NCI-H1417 treated with DMSO at 0.1 percent for 48 hours (cell line): ENCODE measurements at regions not wholly inside any gene's neighbourhood (a gene's known extent, or its start where the extent isn't known, plus 50 kb on each side); places are given as distances from the start of the nearest gene placed in this dataset.
A peak's percentile ranks its signal among the peaks of the same experiment; 100 is the strongest.

Experiments used
- DNase-seq: peaks from one replicate; lab custom pipeline; 2025; lab: John Stamatoyannopoulos, UW

DNA sequence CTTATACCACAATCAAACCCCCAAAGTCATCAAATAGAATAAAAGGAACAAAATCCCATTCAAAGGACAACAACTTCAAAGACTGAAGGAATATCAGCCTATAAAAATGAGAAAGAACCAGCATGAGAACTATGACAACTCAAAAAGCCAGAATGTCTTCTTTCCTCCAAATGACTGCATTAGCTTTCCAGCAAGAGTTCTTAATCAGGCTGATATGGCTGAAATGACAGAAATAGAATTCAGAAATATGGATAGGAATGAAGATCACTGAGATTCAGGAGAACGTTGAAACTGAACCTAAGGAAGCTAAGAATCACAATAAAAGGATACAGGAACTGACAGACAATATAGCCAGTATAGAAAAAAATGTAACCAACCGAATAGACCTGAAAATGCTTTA, 109.5 kb downstream of the SINHCAF start:
- no peak for DNase-seq

DNA sequence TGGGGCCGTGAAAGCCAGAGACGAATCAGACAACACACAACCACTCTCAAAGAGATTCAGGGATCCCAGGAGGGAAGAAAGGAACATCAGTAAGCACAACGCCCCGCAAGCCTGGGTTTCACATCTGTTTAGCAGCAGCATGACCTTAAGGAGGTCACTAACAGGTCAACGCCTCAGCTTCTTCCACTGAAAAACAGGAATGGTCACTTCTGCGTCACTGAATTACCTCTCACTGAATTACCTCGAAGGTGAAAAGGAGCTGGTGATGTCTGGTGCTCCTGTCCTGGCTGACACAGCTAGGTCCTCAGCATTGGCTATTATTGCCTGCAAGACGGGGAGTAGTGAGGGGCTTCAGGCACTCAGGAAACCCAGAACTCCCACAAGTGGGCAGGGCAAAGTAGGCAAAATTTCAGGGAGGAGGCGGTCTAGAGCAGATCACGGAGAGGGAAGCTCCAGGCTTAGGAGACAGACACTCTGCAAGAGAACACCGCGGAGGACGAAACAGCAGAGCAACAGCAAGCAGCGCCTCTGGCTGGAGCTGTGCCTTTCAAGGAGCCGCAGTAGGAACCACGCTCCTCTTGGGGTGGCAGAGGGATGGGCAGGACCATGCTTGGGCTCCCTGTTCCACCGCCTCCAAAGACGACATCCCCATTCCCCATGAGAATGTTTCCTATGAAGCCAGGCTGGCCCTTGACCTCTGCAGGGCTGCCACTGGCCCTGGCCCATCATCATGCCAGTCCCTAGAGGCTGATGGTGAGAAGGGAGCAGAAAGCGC, 108.4 kb downstream of the SINHCAF start:
- no peak for DNase-seq

DNA sequence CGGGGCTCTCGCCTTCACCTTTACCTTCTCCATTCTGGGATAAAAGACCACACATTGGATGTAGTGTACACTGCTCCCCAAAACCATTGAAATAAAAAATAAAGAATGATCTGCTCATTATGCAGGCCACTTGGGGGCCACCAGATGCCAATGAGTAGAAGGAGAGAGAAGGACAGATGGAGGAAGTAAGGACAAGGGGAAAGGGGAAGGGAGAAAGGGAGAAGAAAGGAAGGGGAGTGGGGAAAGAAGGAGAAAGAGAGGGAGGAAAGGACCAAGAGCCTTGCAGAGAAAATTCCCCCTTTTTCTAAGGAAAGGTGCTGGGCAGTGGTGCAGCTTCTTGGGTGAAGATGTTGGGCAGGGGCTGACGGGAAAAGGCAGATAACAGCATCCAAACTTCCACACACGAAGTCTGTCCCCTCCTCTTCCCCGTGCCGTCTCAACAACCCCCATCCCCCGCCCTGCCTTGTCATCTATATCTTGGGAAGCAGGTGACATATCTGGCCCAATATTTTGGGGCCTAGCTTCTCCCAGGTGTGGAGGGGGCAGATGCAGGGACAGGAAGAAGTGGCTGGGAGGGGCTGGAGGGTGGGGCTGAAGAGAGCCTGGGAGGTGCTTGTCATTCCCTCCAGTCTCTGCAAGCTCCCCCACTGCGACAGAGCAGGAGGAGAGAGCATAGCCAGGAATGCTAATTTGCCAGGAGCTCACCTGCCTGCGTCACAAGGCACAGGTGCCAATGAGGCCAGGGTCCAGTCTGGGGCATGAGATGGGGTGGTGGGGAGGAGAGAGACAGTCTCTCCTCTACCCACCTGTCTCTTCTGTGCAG, 107.5 kb downstream of the SINHCAF start:
- DNase-seq: no peak

DNA sequence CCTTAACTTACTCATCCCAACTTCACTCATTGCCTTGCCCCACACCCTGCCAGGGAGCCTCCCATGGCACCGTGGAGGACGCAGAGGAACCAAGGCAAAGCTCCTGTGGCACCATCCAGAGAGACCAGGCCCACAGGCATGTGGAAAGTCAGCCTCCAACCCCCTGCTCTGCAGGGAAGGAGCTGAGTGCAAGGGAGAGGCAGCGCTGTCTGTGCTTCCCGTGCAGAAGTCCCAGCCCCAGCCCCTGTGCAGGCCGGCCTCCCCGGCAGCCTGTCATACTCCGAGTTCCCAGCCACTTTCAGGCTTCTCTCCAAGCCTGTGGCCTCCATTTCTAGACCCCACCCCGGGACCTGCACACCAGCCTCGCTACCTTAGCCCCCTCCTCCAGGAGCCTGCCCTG, 106.4 kb downstream of the SINHCAF start:
- no peak for DNase-seq

DNA sequence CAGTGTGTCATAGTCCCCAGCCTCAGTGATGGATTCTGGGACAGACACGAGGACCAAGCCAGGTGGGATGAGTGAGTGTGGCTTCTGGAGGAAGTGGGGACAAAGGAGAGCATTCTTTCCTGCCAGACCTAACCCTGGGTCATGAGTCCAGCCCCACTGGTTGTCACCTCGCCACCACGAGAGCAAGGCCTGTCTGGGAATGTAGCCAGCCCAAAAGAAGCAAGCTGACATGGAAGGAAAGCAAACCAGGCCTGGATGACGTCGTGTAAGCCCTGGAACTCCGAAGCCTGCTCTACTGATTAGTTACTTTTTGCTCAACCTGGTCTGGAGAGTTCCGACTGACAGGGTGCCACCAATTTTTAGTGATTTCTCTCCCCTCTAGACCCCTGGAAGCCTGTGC, 105.9 kb downstream of the SINHCAF start:
- DNase-seq: no peak

DNA sequence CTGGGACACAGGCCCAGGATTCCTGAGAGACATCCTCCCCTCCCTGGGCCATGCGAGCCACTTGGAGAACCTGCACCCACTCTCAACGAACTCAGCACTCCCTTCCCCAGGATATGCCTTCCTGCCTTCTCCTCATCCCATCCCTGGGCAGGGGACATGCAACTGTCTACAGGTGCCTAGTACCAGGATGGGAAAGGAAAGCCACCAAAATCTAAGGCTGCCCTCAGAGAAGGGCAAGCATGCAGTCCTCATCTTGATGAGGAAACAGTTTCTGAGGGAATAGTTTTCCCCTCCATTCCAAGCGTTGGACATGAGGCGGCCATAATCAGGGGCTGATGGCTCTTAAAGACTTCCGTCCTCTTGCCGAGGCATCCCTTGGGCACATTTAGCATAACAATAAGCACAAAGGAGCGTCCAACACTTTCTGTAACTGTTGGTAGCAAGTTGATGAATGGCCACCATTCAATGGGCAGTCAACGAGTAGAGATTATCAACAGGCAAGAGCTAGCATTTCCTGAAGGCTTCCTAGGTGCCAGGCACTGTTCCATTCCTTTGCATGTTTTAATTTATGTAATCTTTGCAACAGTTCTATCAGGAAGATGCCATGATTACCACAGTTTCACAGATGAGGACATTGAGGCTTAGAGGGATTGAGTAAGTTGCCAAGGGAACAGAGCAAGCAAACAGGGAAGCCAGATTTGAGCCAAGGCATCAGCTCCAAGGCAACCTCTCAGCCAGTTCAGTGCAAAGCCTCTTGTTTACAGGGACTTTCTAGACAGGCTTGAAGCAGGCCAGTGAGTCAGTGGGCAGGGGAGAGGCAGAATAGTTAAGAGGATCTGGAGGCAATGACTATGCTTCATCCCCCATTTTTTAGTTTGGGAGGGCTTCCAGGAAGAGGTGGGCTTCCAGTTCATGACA, 105.1 kb downstream of the SINHCAF start:
- no peak for DNase-seq

DNA sequence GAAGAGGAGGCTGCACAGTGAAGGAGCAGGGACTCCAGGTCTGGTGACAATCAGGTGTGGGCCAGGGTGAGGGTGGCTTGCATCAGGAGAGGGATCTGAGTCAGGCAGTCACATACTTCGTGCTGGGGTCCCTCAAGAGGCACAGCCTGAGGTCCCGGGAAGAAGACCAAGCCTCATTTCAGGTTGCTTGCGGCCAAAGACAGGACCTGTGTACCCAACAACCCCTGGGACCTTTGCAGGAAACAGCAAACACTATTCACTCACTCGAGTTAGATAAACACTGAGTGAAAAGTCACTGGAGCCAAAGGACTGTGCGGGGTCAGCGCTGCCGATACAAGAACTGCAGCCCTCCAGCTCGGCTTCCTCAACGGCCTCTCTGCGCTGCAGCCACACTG, 104.4 kb downstream of the SINHCAF start:
- DNase-seq: no peak

DNA sequence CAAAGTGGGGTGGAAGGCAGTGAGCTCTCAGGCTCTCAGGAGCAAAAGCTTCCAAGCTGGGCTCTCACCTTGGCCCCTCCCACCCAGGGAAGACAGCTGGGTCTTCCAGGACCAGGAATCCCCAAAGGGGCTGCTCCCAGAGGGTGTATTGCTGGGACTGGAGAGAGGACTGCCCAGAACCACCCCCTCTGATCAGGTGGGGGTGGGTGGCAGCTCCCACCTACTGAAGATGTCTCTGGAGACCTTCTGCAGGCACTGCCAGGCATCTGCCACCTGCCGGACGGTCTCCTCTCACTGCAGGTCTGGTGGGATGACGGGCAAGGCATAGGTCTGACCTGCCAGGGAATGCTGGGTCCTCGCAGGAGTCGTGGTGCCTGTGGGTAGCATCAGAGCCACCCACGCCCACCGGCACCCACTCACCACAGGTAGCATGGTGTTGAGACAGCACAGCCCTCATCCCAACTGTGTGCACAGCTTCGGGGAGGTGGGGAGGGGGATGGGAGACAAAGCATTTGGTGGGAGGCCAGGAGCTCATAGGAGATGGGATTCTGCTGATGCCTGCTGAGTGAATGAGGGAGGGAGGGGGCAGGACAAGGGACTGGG, 103.2 kb downstream of the SINHCAF start:
- DNase-seq: no peak

DNA sequence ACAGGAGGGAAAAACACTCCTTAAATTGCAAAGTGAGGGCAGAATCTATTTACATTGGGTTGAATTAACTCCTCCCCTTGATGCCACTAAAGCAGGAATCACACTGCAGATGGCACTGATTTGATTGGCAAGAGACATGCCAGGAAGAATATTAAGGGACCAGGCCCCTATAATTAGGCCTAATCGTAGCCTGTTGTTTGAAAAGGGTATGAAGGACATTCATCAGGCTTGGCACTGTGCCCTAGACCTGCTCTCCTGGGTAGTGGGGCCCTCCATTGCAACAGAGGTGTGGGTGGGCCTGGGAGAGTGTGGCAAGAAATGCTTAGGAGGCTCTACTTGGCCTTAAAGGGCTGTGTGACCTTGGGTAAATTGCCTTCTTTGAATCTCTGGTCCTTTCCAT, 102.3 kb downstream of the SINHCAF start:
- peak; percentile 79 for DNase-seq

DNA sequence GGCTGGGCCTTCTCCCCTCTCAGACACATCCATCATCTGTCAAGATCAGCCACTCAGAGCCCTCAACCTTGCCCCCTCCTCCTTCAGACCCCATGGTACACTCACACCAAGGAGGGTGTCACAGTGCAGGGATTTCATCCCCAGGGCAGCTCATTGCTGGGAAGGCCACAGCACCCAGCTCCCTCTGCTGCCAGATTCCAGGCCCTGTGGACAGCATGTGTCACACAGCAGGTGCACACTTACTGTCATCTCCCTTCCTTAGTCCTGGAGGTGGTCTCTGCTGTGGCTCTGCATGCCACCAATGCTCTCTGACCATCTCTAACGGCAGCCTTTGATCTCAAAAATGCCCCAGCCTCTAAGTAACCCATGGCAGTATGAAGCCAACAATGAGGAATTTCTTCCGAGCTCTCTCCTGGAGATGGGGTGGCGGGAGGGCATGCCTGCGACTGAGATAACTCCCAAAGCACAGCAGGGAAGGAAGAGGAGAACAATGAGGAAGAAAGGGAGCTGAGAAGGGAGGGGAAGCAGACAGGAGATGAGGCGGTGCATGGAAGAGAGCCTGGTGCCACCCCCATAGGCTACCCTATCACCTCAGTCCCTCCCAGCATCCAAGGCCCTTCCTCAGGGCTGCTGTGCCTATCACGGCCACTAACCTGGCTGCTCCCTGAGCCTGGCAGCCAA, 101.0 kb downstream of the SINHCAF start:
- no peak for DNase-seq

DNA sequence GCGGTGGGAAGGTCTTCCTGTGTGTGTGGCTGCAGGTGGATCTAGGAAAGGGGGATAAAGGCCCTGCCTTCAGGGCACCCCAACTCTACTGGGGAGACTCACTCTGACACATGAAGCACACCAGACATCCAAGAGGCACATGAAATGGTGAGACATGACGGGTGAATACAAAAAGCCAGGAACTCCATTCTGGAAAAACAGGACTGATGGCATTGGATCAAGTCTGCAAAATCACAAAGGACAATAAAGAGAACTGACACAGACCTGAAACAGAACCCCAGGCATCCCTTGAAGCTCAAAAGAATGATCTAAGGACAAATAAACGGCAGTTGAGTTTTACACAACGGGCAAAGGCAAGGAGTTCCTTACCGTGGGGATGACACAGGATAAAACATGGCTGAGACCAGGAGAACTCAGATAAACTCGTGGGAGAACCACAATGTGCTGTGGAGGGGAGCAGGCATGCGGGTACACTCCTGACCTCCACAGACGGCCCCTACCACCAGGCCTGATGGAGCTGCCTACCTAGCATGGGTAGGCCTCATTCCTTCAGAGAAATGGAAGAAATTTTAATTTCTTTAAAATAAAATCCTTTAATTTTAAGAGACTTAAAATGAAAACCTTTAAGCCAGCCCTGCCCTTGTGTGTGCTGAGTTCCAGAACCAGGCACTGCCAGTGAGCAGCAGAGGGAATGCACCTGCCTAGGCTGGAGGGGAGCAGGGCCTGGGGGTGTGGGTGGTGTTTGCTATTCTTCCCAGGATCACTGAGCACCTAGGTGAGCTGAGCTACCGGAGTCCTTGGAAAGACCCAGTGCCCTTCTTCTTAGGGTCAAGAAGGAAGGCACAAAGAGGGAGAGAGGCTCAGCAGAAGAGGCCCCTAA, 100.1 kb downstream of the SINHCAF start:
- DNase-seq: no peak

DNA sequence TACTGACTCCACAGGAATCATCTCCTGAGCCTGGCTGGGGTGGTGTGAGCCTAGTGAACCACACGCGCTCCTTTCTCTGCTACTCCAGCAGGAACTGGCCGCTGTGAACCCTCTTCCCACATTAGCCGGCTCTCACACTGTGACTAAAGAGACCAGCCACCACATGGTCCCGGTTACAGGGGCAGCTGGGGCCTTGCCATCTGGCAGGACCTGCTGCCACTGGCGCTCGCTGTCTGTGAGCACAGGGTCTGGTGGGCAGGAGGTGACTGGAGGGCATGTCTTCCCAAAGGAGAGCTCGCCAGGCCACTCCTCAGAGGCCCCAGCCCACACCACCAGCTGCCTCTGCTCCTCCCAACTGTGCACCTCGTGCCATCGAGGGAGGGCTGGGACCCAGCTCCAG, 99.3 kb downstream of the SINHCAF start:
- DNase-seq: no peak

DNA sequence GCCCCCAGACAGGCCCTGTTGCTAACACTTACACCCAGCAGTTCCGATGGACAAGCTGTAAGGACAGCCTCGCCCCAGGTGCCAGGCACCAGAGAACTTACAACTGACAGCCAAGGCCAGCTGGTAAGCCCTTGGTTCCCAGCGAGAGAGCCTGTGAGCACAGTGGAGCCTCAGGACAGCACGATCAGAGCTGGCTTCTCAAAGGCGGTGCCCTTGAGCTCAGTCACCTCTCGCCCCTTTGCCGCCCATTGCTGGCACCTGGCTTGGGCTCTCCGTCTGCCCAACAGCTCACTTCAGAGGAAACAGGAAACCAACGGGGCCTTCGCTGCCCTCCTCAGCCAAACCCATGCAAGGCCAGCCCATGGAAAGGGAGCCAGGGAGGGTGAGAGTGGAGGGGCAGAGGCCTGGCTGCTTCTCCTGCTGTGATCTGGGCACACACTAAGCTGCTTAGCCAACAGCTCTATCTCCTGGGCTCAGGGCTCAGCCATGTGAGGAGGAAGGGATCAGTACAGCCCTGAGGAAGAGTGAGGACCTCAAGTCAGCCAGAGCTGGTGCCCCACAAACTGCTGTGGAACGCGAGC, 98.5 kb downstream of the SINHCAF start:
- no peak for DNase-seq

DNA sequence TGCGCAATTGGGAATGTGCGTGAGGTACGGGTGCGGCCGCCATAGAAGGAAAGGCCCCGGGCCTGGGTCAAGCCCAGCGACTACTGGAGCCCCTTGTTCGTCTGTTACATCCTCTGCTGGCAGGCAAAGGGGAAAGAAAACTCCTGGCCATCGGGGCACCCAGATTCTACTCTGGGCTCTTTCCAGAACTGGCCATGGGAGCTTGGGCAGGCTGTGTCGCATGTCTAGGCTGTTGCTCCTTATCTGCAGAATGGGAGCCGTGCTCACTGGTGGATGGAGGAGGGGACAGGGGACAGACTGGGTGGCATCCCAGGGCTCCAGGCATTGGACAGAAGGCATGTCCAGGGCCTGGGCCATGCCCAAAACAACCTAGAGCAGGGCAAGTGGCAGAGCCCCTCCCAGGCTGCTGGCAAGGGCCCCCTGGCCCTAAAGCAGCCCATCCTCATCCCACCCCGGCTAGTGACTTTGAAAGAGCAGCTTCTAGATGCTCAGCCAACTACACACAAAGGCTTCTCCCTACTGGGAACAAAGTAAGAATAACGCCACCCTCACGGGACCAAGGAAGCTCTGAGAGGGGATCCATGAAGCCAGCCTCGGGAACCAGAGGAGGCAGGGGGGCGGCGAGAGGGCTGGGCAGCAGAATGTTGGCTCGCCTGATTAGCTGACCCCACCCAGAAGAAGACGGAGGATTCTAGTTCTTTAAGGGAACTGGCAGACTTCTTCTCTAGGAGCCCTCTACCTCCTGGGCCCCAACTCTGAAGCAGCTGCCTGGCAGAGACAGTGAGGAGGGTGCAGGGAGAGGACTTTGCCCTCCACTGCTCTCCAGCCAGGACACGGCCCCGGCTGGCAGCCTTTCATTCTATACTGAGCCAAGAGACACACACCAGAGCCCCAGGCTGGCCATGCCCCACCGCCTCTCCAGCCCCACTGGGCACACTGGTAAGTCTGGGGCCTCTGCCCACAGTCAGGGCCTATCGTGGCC, 96.8 kb downstream of the SINHCAF start:
- no peak for DNase-seq

DNA sequence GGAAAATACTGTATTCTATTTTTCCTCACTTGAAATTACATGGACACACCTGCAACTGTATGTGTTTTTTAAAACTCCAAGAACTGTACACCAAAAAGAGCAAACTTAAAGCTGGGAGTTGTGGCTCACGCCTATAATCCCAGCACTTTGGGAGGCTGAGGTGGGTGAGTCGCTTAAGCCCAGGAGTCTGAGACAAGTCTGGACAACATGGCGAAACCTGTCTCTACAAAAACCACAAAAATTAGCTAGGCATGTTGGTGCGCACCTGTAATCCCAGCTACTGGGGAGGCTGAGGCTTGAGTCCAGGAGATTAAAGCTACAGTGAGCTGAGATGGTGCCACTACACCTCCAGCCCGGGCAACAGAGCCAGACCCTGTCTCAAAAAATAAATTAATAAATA, 95.9 kb downstream of the SINHCAF start:
- DNase-seq: no peak
